OCI-LY3 (cell line): ENCODE measurements at regions not wholly inside any gene's neighbourhood (a gene's known extent, or its start where the extent isn't known, plus 50 kb on each side); places are given as distances from the start of the nearest gene placed in this dataset.

Experiments used
- CTCF ChIP-seq: fragments of 200-600, 300-600 bp; sonication (generic); IDR thresholded peaks from 2 replicates; pipeline ENCODE4 v1.5.1; 2014; ENCODE audit warnings: antibody characterized with exemption, low read length, low read depth
- EZH2phosphoT487 ChIP-seq: fragments of 200-600 bp; shearing (Covaris generic); IDR thresholded peaks from 2 replicates; pipeline ENCODE4 v1.6.1; 2018; ENCODE audit warnings: antibody characterized with exemption, mixed run types, low read depth

DNA sequence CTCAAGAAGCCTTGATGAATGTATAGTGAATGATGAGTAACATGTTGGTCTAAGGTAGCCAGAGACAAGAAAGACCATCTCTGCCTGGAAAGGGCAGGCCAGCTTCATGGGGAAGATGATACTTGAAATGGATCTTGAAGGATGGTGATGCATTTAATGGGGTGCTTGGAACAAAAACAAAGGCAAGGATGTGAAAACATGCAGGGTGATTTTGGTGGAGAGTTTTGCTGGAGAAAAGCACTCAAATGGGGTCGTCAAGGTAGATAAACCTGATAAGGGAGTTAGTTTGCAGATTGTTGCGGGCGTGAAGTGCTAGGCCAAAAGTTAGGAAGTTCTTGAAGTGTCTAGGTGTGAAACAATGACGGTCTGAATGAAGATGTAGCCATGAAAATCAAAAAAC is 205.4 kb downstream of the HLX start:
- TF ChIP-seq CTCF (no peak; the same call in 1 of the 2 replicates), EZH2phosphoT487 (no peak)
